ENCODE measurements at regions not wholly inside any gene's neighbourhood (a gene's known extent, or its start where the extent isn't known, plus 50 kb on each side); places are given as distances from the start of the nearest gene placed in this dataset.

- no peak for TF ChIP-seq CTCF (IDR thresholded peaks at IDR 0.05; ENCODE audit: insufficient read depth in 1 of 2, low read depth in 1 of 2, low read length in 1 of 2, severe bottlenecking in 1 of 2, unreplicated experiment in 1 of 2)
- intact Hi-C loops (cut with micrococcal nuclease; ENCODE audit: unreplicated experiment) = no loop called here
- peaks cover 8% of the 10 kb centered on the region for H3K27me3 Mint-ChIP-seq (ENCODE audit: insufficient read depth, unreplicated experiment)
- POLR2A ChIA-PET = interaction anchor here (0.6 kb wide), 1 partner anchor 169 kb away, joined by 5 read pairs; no protein-coding TSS in a partner anchor
- Histone ChIP-seq H3K4me1 (no peaks in the 10 kb centered on the region), H3K9me3 (no peaks in the 10 kb centered on the region), H3K4me3 (ENCODE audit: low read depth, low read length) (no peak overlapping the region), H3K27me3 (replicated peaks; ENCODE audit: control insufficient read depth, insufficient read depth, low read length) (no peaks in the 10 kb centered on the region; the same call in 1 of the 2 replicates), H3K36me3 (ENCODE audit: control insufficient read depth, insufficient read depth, low read length) (no peaks in the 10 kb centered on the region)
- H3K4me1 Mint-ChIP-seq (ENCODE audit: low read depth, unreplicated experiment) = no peaks in the 10 kb centered on the region
- CTCF ChIA-PET = no interaction called here
- H3K36me3 Mint-ChIP-seq (ENCODE audit: insufficient read depth, unreplicated experiment) = no peaks in the 10 kb centered on the region
- H3K27ac Mint-ChIP-seq (ENCODE audit: unreplicated experiment) = no peak overlapping the region
- no peaks in the 10 kb centered on the region for H3K9me3 Mint-ChIP-seq (ENCODE audit: unreplicated experiment)
- no TSS peak for BruUV-seq (replicated peaks)
- H3K4me3 Mint-ChIP-seq (ENCODE audit: unreplicated experiment) = no peak overlapping the region
- no peak for DNase-seq
These were observed 162.6 kb upstream of the FHL2 start for GRCh38 chr2:105561401-105561800.

GRCh38 chr2:105560157-105560556 lies 161.3 kb upstream of the FHL2 start:
- Histone ChIP-seq H3K4me1 (no peaks in the 10 kb centered on the region), H3K4me3 (ENCODE audit: low read depth, low read length) (no peak overlapping the region), H3K36me3 (ENCODE audit: control insufficient read depth, insufficient read depth, low read length) (no peaks in the 10 kb centered on the region), H3K27me3 (replicated peaks; ENCODE audit: control insufficient read depth, insufficient read depth, low read length) (no peaks in the 10 kb centered on the region; the same call in 1 of the 2 replicates), H3K9me3 (no peaks in the 10 kb centered on the region)
- H3K27me3 Mint-ChIP-seq (ENCODE audit: insufficient read depth, unreplicated experiment) = peaks cover 8% of the 10 kb centered on the region
- intact Hi-C loops (cut with micrococcal nuclease; ENCODE audit: unreplicated experiment) = no loop called here
- H3K36me3 Mint-ChIP-seq (ENCODE audit: insufficient read depth, unreplicated experiment) = no peaks in the 10 kb centered on the region
- BruUV-seq (replicated peaks) = no TSS peak
- ChIA-PET POLR2A (no interaction called here), CTCF (no interaction called here)
- H3K4me3 Mint-ChIP-seq (ENCODE audit: unreplicated experiment) = no peak overlapping the region
- no peaks in the 10 kb centered on the region for H3K9me3 Mint-ChIP-seq (ENCODE audit: unreplicated experiment)
- DNase-seq = no peak
- TF ChIP-seq CTCF (IDR thresholded peaks at IDR 0.05; ENCODE audit: insufficient read depth in 1 of 2, low read depth in 1 of 2, low read length in 1 of 2, severe bottlenecking in 1 of 2, unreplicated experiment in 1 of 2) = no peak
- no peak overlapping the region for H3K27ac Mint-ChIP-seq (ENCODE audit: unreplicated experiment)
- no peaks in the 10 kb centered on the region for H3K4me1 Mint-ChIP-seq (ENCODE audit: low read depth, unreplicated experiment)

GRCh38 chr2:105557021-105557920 lies 158.4 kb upstream of the FHL2 start:
- H3K4me3 ChIP-seq (ENCODE audit: low read depth, low read length) = no peak overlapping the region
- H3K36me3 ChIP-seq (ENCODE audit: control insufficient read depth, insufficient read depth, low read length) = no peaks in the 10 kb centered on the region
- H3K9me3 ChIP-seq = no peaks in the 10 kb centered on the region
- Mint-ChIP-seq H3K27ac (ENCODE audit: unreplicated experiment) (no peak overlapping the region), H3K36me3 (ENCODE audit: insufficient read depth, unreplicated experiment) (no peaks in the 10 kb centered on the region), H3K27me3 (ENCODE audit: insufficient read depth, unreplicated experiment) (peaks cover 8% of the 10 kb centered on the region), H3K4me1 (ENCODE audit: low read depth, unreplicated experiment) (no peaks in the 10 kb centered on the region), H3K9me3 (ENCODE audit: unreplicated experiment) (no peaks in the 10 kb centered on the region), H3K4me3 (ENCODE audit: unreplicated experiment) (no peak overlapping the region)
- ChIA-PET CTCF (no interaction called here), POLR2A (no interaction called here)
- no peaks in the 10 kb centered on the region; the same call in 1 of the 2 replicates for H3K27me3 ChIP-seq (replicated peaks; ENCODE audit: control insufficient read depth, insufficient read depth, low read length)
- no TSS peak for BruUV-seq (replicated peaks)
- intact Hi-C loops (cut with micrococcal nuclease; ENCODE audit: unreplicated experiment) = no loop called here
- TF ChIP-seq CTCF (IDR thresholded peaks at IDR 0.05; ENCODE audit: insufficient read depth in 1 of 2, low read depth in 1 of 2, low read length in 1 of 2, severe bottlenecking in 1 of 2, unreplicated experiment in 1 of 2) = no peak
- DNase-seq = no peak
- peaks cover 17% of the 10 kb centered on the region; the same call in 1 of the 2 replicates for H3K4me1 ChIP-seq
